GM19324 (cell line): ENCODE measurements at regions not wholly inside any gene's neighbourhood (a gene's known extent, or its start where the extent isn't known, plus 50 kb on each side); places are given as distances from the start of the nearest gene placed in this dataset.
"Not testable (repeated sequence)": the region's sequence is repeated elsewhere in the genome, so short reads cannot be mapped to it uniquely, and the experiment has no call there.

Source experiments
- ATAC-seq: cut with Tn5 transposase; IDR thresholded peaks from one replicate; pipeline ENCODE4 v1.9.1; 2021; ENCODE audit warnings: mild to moderate bottlenecking, moderate library complexity; ENCODE audit not compliant: unreplicated experiment, low FRiP score

- ATAC-seq: no peak
Measured at GRCh38 chr14:106044949-106045596, 518.7 kb downstream of the TMEM121 start.

- ATAC-seq: no peak
Measured at GRCh38 chr14:106051796-106052195, 525.4 kb downstream of the TMEM121 start.

GRCh38 chr14:106055289-106055688, 528.9 kb downstream of the TMEM121 start:
- no peak for ATAC-seq

DNA sequence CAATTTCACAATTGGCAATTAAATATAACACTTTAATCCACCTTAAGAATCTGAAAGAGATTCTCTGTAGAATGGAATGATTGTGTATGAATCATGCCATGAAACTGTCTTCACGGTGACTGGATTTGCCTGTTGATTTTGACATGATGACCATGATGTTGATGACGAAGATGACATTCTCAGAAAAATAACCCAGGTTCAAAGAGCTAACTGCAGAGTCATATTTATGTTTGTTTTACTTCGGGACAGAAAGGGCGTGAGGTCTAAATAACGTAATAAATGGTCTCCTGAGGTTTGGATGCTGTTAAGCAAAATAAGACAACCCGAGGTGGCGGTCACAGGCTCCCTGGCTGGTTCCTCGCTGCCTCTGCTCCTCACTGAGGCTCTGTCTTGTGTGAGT, 532.0 kb downstream of the TMEM121 start:
- ATAC-seq: no peak

DNA sequence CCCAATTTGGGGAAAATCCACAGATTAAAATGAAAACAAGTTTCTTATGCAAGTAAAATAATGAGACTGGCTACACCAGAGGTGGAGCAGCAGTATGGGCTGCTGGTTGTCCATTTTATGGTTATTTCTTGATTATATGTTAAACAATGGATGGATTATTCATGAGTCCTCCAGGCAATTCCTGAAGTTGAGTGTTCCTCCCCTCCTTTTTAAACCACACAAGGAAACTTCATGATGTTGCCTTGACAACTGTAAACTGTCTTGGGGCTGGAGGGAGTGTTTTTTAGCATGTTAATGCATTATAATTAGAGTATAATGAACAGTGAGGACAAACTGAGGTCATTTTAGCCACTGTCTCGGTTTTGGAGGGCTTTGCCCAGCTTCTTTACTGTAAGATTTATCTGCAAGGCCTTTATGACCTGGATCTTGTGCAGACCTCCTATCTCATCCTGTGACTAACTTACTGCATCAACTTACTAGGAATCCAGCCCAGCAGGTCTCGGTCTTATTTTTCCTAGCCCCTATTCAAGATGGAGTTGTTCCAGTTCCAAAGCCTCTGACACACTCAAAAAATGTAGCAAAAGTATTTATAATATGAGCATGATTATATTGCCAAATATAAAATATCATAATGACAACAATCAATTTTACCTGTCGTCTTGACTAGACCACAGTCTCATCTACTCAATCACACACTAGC, 534.0 kb downstream of the TMEM121 start:
- no peak for ATAC-seq

DNA sequence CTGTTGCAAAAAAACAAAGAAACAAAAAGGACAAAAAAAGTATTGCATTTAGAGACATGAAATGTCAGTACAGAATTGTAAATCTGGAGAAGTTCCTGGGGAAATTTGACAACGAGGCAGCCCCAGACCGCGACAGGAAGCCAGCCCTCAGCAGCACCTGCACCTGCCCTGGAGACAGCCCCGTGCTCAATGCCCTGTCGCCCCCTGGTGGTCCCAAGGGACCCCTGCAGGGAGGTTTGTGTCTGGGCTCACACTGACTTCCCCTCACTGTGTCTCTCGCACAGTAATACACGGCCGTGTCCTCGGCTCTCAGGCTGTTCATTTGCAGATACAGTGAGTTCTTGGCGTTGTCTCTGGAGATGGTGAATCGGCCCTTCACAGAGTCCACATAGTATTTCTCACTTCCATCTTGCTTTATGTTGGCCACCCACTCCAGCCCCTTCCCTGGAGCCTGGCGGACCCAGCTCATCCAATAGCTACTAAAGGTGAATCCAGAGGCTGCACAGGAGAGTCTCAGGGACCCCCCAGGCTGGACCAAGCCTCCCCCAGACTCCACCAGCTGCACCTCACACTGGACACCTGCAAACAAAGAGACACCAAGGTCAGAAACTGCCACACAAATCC, 535.6 kb downstream of the TMEM121 start:
- not testable (repeated sequence) for ATAC-seq

DNA sequence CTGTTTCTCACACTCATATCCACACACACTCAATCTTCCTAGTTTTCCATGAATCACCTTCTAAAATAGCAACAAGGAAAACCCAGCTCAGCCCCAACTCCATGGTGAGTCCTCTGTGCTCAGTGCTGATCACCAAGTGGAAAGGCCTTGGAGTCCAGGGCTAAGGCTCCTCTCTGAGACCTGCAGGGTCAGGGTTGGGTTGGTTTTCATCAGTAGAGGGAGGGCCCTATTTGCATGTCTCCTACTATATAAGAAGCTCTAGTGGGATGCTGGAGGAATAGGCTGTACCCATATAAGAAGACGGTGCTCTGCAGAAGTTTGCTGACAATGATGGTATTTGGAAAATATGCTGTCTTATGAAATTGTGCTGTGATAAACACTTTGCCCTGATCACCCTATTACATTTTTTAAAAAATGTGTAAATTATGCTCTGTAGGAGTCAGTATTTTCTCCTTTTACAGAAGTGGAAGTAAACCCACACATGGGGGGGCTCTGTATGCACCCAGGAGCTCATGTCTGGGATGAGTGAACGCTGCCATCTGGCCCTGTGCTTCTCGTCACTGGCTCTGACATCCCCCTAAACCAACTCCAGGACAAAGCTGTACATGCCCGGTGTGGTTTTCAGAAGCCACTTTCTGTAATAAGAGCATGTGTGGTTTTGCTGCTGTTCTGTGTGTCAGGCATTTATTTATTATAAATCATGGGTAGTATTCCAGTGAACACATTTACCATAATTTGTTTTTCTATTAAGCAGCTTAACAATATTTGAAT, 536.3 kb downstream of the TMEM121 start:
- no peak for ATAC-seq

- ATAC-seq: no peak
Measured at GRCh38 chr14:106067935-106068334, 541.6 kb downstream of the TMEM121 start.

GRCh38 chr14:106069804-106070625, 543.6 kb downstream of the TMEM121 start:
- no peak for ATAC-seq

GRCh38 chr14:106080922-106081321, 554.5 kb downstream of the TMEM121 start:
- ATAC-seq: no peak

DNA sequence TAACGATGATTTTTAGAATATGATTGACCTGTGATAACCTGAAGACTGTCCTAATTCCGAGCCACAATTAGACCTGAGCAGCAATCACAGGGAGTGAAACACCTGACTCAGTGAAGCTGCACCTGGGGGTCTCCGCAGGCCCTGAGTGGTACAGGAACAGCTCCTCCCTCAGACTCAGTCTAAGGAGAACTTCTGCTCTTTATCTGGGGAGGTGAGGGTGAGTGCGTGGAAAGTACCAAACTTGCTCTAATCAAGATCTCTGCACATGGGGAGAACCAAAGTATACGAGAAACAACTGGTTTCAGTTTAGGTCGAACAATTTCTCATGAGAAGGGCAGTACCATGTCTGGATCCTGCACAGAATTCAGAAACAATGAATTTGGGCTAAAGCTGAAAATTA, 555.3 kb downstream of the TMEM121 start:
- not testable (repeated sequence) for ATAC-seq

DNA sequence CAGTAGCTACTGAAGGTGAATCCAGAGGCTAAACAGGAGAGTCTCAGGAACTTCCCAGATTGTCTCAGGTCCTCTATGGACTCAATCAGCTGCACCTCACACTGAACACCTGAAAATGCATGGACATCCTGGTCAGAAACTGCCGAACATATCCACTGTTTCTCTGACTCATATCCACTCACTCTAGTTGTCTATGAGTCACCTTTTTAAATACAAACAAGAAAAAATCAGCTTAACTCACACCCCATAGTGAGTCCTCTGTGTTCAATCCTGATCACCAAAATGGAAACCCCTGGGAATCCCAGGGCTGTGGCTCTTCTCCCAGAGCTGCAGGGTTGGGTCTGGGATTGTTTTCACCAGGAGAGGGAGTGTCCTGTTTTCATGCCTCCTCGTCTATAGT, 556.7 kb downstream of the TMEM121 start:
- no peak for ATAC-seq

- no peak for ATAC-seq
Measured at GRCh38 chr14:106087837-106088236, 561.5 kb downstream of the TMEM121 start.

GRCh38 chr14:106088860-106089259, 562.5 kb downstream of the TMEM121 start:
- ATAC-seq: not testable (repeated sequence)

DNA sequence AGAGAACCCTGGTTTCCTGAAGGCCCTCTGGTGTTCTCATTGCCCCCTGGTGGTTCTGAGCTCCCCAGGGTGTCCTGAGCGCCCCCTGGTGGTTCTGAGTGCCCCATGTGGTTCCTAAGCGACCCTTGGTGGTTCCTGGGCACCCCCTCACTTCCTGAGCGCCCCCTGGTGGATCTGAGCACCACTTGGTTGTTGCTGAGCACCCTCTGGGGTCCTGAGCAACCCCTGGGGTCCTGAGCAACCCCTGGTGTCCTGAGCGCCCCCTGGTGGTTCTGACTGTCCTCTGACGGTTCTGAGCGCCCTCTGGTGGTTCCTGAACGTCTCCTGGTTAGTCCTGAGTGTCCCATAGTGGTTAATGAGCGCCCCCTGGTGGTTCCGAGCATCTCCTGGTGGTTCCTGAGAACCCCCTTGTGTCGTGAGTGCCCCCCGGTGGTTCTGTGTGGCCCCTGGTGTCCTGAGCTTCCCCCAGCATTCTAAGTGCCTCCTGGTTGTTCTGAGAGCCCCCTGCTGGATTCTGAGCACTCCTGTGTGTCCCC, 568.3 kb downstream of the TMEM121 start:
- ATAC-seq: no peak

DNA sequence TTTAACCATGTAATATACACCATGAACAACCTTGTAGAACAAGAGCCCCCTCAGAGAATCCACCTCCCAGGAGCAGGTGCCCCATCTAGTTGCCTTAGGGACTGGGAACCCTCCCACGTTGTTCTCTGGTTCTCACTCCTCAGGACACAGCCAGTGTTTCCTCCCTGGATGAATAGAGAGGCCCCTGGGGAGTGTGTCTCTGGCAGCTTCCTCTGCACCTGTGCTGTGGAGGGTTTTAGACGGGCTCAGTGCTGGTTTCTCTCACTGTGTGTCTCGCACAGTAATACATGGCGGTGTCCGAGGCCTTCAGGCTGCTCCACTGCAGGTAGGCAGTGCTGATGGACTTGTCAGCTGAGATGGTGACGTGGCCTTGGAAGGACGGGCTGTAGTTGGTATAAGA, 581.3 kb downstream of the TMEM121 start:
- ATAC-seq: no peak

DNA sequence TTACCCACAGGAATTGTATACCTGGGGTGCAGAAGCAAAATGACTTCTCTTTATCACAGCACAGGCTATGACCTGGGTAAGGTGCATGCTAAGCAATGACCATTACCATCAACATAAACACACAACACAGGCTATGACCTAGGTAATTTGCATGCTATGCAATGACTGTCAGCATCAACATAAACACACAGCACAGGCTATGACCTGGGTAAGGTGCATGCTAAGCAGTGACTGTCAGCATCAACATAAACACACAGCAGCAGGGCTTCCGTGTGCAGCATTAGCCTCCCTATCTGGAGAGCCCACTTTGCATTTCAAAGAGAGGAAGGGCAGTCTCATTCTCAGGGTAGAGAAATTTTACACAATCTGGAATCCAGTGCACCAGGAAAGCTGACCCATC, 583.0 kb downstream of the TMEM121 start:
- no peak for ATAC-seq

DNA sequence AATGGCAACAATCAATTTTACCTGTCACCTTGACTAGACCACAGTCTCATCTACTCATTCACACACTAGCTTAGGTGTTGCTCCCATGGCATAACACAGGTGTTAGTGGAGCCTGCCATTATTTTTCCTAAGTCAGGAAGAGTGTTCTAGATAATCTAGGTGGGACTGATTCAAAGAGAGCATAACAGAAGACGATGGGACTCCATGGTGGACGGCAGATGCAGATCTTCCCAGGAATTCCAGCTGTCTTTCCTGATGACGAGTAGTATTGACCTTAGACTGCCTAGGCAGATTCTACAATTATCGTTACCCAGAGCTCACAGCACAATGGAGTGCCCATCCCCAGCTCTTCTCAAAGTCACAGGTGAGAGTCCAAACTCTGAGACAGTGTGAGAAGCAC, 589.0 kb downstream of the TMEM121 start:
- no peak for ATAC-seq

GRCh38 chr14:106116339-106116930, 590.1 kb downstream of the TMEM121 start:
- ATAC-seq: not testable (repeated sequence)

DNA sequence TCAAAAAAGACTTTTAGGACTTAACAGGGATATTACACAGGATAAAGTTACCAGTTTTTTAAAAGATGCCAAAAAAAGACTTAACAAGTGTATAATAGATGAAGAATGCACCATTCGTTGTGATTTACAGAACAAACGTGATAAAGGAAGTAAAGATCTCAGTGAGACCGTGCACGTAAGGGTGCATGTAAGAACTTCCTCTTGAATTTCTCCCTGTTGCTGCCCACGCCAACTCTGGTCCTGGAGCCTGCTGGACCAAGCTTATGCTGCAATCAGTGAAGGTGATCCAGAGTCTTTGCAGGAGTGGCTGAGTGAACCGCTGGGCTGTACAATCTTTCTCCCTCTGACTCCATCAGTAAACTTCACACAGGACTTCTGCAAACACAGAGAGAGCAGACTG, 593.7 kb downstream of the TMEM121 start:
- no peak for ATAC-seq
